Skeletal muscle cell (primary cell): ENCODE measurements at regions not wholly inside any gene's neighbourhood (a gene's known extent, or its start where the extent isn't known, plus 50 kb on each side); places are given as distances from the start of the nearest gene placed in this dataset.

Experiments used
- DNase-seq: peaks from one replicate; pipeline ENCODE4 v3.0.0-alpha.2; 2010; ENCODE audit warnings: low read depth
- H3K4me3 ChIP-seq: 2 replicates; pipeline ENCODE4 v1.5.1; 2011; ENCODE audit warnings: low read depth, mild to moderate bottlenecking, control low read depth, low read length, moderate library complexity

- DNase-seq: peak; percentile 41
- H3K4me3 ChIP-seq: no peak overlapping the region
These were observed 92.3 kb downstream of the B3GNT2 start for GRCh38 chr2:62287899-62288880.

GRCh38 chr2:62287282-62287681 lies 91.4 kb downstream of the B3GNT2 start:
- no peak for DNase-seq
- no peak overlapping the region for H3K4me3 ChIP-seq

- H3K4me3 ChIP-seq: no peak overlapping the region
- no peak for DNase-seq
These were observed 90.3 kb downstream of the B3GNT2 start for GRCh38 chr2:62286089-62286785.

- H3K4me3 ChIP-seq: no peak overlapping the region
- no peak for DNase-seq
These were observed 89.1 kb downstream of the B3GNT2 start for GRCh38 chr2:62284980-62285379.

GRCh38 chr2:62284471-62284870 lies 88.6 kb downstream of the B3GNT2 start:
- DNase-seq: no peak
- no peak overlapping the region for H3K4me3 ChIP-seq

- DNase-seq: no peak
- no peak overlapping the region for H3K4me3 ChIP-seq
These were observed 87.2 kb downstream of the B3GNT2 start for GRCh38 chr2:62283147-62283546.

- H3K4me3 ChIP-seq: no peak overlapping the region
- DNase-seq: no peak
These were observed 85.7 kb downstream of the B3GNT2 start for GRCh38 chr2:62281663-62282062.

- H3K4me3 ChIP-seq: no peak overlapping the region
- DNase-seq: no peak
These were observed 81.8 kb downstream of the B3GNT2 start for GRCh38 chr2:62277688-62278087.
